Activated CD4-positive, alpha-beta T cell treated with anti-CD3 and anti-CD28 coated beads for 36 hours (primary cell): ENCODE measurements at regions not wholly inside any gene's neighbourhood (a gene's known extent, or its start where the extent isn't known, plus 50 kb on each side); places are given as distances from the start of the nearest gene placed in this dataset.

Experiments used
- ATAC-seq: fragments of 200-7000 bp; cut with Tn5 transposase; one replicate; pipeline ENCODE4 v1.10.0; 2021; ENCODE audit warnings: mild to moderate bottlenecking, moderate library complexity
- CTCF ChIA-PET: fragments of 350-600 bp; sonication (Branson Sonifier 250); formaldehyde crosslinking; loops from one replicate; lab custom pipeline; 2021; ENCODE audit warnings: antibody characterized with exemption; lab: Charles Lee
- POLR2A ChIA-PET: fragments of 350-600 bp; sonication (Branson Sonifier 250); formaldehyde crosslinking; loops from one replicate; lab custom pipeline; 2021; ENCODE audit warnings: antibody characterized with exemption, inconsistent platforms; lab: Charles Lee
- DNase-seq: peaks from one replicate; pipeline ENCODE4 v3.0.0-alpha.2; 2020
- H3K27ac Mint-ChIP-seq: one replicate; pipeline ENCODE4 v1.8.0; 2021; ENCODE audit warnings: mixed read lengths
- H3K27me3 Mint-ChIP-seq: one replicate; pipeline ENCODE4 v1.8.0; 2021; ENCODE audit warnings: mixed read lengths
- H3K36me3 Mint-ChIP-seq: one replicate; pipeline ENCODE4 v1.8.0; 2021; ENCODE audit warnings: low read depth, mixed read lengths
- H3K4me1 Mint-ChIP-seq: one replicate; pipeline ENCODE4 v1.8.0; 2021; ENCODE audit warnings: mixed read lengths
- H3K4me3 Mint-ChIP-seq: one replicate; pipeline ENCODE4 v1.8.0; 2021; ENCODE audit warnings: mild to moderate bottlenecking, moderate library complexity, mixed read lengths
- H3K9me3 Mint-ChIP-seq: one replicate; pipeline ENCODE4 v1.8.0; 2021; ENCODE audit warnings: low read depth, mixed read lengths
- intact Hi-C, 2 experiments: fragments of 100-400 bp; cut with DNase I in 1 of 2; cut with micrococcal nuclease in 1 of 2; formaldehyde crosslinking; loops; one replicate each; pipeline versions ENCODE4 v1.14.2 to v1.15.1; 2022 to 2024; cut with DNase I, micrococcal nuclease

DNA sequence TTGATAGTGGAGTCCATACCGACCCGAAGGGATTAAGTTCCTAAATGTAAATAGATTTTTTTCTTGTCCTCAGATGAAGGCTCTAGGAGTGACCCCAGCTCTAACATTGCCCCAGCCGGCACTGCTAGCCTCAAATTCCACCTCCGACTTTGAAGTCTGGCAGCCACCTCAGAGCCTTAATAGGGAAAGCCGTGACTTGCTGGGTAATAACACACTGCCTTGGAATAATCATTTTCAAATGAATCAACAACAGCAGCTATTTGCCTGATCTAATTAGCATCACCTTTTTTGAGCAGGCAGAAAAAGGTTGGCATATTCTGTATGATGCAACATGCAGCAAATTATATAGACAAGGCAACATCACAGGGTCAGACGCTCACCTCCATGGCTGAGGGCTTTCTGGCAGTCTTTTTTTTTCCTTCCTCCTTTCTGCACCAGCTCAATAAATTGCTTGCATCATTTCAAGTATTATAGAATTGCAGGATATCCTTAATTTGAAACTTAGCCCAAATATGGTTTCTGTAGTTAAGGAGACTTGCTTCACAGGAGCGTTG is 276.5 kb upstream of the ATP5MC3 start:
- no peaks in the 10 kb centered on the region for H3K4me1 Mint-ChIP-seq
- H3K27ac Mint-ChIP-seq, result no peak overlapping the region
- no peaks in the 10 kb centered on the region for H3K27me3 Mint-ChIP-seq
- DNase-seq, result no peak
- intact Hi-C loops, result no loop called here
- no peak overlapping the region for H3K4me3 Mint-ChIP-seq
- H3K9me3 Mint-ChIP-seq, result peaks cover 6% of the 10 kb centered on the region
- H3K36me3 Mint-ChIP-seq, result no peaks in the 10 kb centered on the region
- CTCF ChIA-PET, result no interaction called here
- POLR2A ChIA-PET, result no interaction called here
- no peak for ATAC-seq

DNA sequence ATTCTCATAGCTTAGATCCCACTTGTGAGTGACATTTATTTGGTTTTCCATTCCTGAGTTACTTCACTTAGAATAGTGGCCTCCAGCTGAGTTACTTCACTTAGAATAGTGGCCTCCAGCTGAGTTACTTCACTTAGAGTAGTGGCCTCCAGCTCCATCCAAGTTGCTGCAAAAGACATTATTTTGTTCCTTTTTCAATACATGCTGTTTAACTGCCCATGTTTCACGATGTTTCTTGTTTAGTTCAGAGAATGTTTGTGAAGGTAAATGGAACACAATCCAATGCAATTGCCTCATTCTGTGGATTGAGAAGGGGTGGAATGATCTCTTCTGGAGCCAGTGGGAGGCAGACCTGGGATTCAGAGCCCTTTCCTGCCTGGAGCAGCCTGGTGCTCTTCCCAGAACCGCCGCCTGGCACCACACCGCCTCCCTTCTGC is 273.5 kb upstream of the ATP5MC3 start:
- intact Hi-C loops, result no loop called here
- Mint-ChIP-seq H3K9me3 (peaks cover 2% of the 10 kb centered on the region), H3K27ac (no peak overlapping the region), H3K4me3 (no peak overlapping the region), H3K4me1 (no peaks in the 10 kb centered on the region), H3K27me3 (no peaks in the 10 kb centered on the region), H3K36me3 (no peaks in the 10 kb centered on the region)
- ChIA-PET POLR2A (no interaction called here), CTCF (no interaction called here)
- no peak for ATAC-seq
- no peak for DNase-seq

DNA sequence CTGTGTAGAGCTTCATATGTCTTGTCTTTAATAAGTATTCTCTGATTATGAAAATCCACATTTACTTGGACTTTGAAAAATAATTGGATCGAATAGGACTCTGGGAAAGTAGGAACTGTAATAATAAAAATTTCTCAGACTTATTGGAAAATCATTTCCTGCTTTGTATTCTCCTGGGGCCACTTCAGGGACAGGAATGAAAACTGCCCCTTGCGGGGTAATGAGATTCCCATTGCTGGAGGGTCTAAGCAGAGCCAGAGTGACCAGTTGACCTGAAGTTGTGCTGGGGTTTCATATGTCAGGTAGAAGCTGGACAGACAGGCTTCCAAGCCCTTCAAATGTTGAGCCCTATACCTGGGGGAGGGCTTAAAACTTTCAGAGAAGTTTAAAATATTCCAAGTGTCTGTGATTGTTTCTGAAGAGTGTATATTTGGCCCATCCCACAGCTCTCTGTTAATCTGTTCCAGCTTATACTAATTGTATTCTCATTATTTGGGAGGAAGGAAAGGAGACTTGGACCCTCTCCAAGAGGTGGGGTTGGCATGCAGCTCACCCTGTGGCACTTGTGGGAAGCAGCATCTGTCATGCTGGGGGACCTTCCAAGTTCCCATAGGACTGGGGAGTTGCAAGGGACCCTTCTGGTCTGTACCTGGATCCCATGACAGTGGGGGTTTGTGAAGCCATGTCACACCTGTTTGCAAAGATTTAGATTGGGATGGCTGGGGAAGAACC is 268.7 kb upstream of the ATP5MC3 start:
- ChIA-PET POLR2A (no interaction called here), CTCF (interaction anchor here (0.7 kb wide), 1 partner anchor 1284 kb away, joined by 3 read pairs; no protein-coding TSS in a partner anchor)
- peaks cover 7% of the 10 kb centered on the region for H3K27me3 Mint-ChIP-seq
- no peak overlapping the region for H3K4me3 Mint-ChIP-seq
- H3K27ac Mint-ChIP-seq, result no peak overlapping the region
- ATAC-seq (no peak), DNase-seq (no peak)
- no peaks in the 10 kb centered on the region for H3K4me1 Mint-ChIP-seq
- H3K9me3 Mint-ChIP-seq, result no peaks in the 10 kb centered on the region
- intact Hi-C loops, result no loop called here
- no peaks in the 10 kb centered on the region for H3K36me3 Mint-ChIP-seq

GRCh38 chr2:175449616-175450015 is 268.1 kb upstream of the ATP5MC3 start:
- no peak overlapping the region for H3K27ac Mint-ChIP-seq
- H3K4me3 Mint-ChIP-seq, result no peak overlapping the region
- DNase-seq (no peak), ATAC-seq (no peak)
- no peaks in the 10 kb centered on the region for H3K36me3 Mint-ChIP-seq
- no peaks in the 10 kb centered on the region for H3K9me3 Mint-ChIP-seq
- intact Hi-C loops, result no loop called here
- ChIA-PET POLR2A (no interaction called here), CTCF (interaction anchor here (0.7 kb wide), 1 partner anchor 1285 kb away, joined by 3 read pairs; no protein-coding TSS in a partner anchor)
- no peaks in the 10 kb centered on the region for H3K4me1 Mint-ChIP-seq
- peaks cover 7% of the 10 kb centered on the region for H3K27me3 Mint-ChIP-seq

GRCh38 chr2:175446201-175446600 is 264.7 kb upstream of the ATP5MC3 start:
- H3K36me3 Mint-ChIP-seq, result no peaks in the 10 kb centered on the region
- no peak overlapping the region for H3K4me3 Mint-ChIP-seq
- ChIA-PET POLR2A (no interaction called here), CTCF (no interaction called here)
- intact Hi-C loops, result no loop called here
- H3K4me1 Mint-ChIP-seq, result no peaks in the 10 kb centered on the region
- ATAC-seq (no peak), DNase-seq (no peak)
- H3K27ac Mint-ChIP-seq, result no peak overlapping the region
- H3K27me3 Mint-ChIP-seq, result peaks cover 12% of the 10 kb centered on the region
- H3K9me3 Mint-ChIP-seq, result no peaks in the 10 kb centered on the region

GRCh38 chr2:175445281-175445680 is 263.8 kb upstream of the ATP5MC3 start:
- Mint-ChIP-seq H3K9me3 (no peaks in the 10 kb centered on the region), H3K27me3 (peaks cover 12% of the 10 kb centered on the region), H3K4me3 (no peak overlapping the region), H3K27ac (no peak overlapping the region), H3K36me3 (no peaks in the 10 kb centered on the region), H3K4me1 (no peaks in the 10 kb centered on the region)
- ChIA-PET CTCF (no interaction called here), POLR2A (no interaction called here)
- intact Hi-C loops, result no loop called here
- ATAC-seq (no peak), DNase-seq (no peak)

- DNase-seq (no peak), ATAC-seq (no peak)
- Mint-ChIP-seq H3K27me3 (peaks cover 13% of the 10 kb centered on the region), H3K9me3 (no peaks in the 10 kb centered on the region), H3K36me3 (no peaks in the 10 kb centered on the region), H3K4me3 (no peak overlapping the region), H3K27ac (no peak overlapping the region), H3K4me1 (no peaks in the 10 kb centered on the region)
- ChIA-PET POLR2A (no interaction called here), CTCF (no interaction called here)
- intact Hi-C loops, result no loop called here
Observed at GRCh38 chr2:175442441-175442840, 260.9 kb upstream of the ATP5MC3 start.

DNA sequence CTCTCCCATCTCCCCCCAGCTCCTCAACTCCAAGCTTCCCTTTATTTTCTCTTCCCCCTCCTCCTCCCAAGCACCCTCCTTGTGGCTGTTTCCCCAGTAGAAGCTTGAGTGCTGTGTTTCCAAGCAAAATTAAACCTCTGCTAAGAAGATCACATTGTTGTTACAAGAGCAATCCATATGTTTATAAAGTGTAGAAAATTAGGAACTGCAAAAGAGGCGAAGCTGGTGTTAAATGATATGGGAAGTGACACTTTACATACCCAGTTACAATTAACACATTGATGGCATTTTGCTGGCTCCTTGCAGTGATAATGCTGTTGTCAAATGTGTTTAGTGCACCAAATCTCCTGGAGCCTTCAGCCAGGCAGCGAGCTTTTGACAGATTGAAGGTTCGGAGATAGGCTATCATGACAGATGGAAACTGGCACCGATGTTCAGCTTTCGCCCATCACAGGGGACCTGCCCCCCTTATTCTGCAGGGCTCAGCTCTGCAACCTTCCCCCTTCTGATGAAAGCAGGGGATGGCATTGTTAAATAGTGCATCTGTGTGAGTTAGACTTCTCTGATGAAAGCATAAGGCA is 259.8 kb upstream of the ATP5MC3 start:
- POLR2A ChIA-PET, result no interaction called here
- no peaks in the 10 kb centered on the region for H3K9me3 Mint-ChIP-seq
- H3K27ac Mint-ChIP-seq, result no peak overlapping the region
- DNase-seq (no peak), ATAC-seq (no peak)
- intact Hi-C loops, result no loop called here
- H3K4me3 Mint-ChIP-seq, result no peak overlapping the region
- H3K27me3 Mint-ChIP-seq, result peaks cover 9% of the 10 kb centered on the region
- no peaks in the 10 kb centered on the region for H3K36me3 Mint-ChIP-seq
- no peaks in the 10 kb centered on the region for H3K4me1 Mint-ChIP-seq
- CTCF ChIA-PET, result no interaction called here

DNA sequence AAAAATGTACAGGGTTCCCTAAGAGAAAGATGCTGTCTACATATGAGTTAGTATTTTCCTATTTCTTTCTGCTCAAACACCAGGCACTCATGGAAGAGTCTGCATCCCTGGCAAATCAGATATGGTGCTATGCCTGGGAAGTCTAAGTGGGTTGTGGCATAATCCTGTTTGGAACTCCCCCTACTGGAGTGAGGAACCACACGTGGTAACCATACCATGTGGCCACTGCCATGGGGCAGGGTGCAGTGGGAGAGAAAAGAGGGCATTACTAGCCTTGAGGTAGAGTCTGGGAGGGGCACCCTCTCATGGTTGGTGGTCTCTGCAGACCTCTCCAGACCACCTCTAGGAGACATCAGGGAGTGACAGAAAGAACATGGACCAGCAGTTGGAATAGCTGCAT is 257.9 kb upstream of the ATP5MC3 start:
- Mint-ChIP-seq H3K27ac (no peak overlapping the region), H3K27me3 (peaks cover 9% of the 10 kb centered on the region), H3K9me3 (no peaks in the 10 kb centered on the region), H3K4me3 (no peak overlapping the region), H3K36me3 (no peaks in the 10 kb centered on the region), H3K4me1 (no peaks in the 10 kb centered on the region)
- ATAC-seq (no peak), DNase-seq (no peak)
- ChIA-PET POLR2A (no interaction called here), CTCF (no interaction called here)
- intact Hi-C loops, result no loop called here

DNA sequence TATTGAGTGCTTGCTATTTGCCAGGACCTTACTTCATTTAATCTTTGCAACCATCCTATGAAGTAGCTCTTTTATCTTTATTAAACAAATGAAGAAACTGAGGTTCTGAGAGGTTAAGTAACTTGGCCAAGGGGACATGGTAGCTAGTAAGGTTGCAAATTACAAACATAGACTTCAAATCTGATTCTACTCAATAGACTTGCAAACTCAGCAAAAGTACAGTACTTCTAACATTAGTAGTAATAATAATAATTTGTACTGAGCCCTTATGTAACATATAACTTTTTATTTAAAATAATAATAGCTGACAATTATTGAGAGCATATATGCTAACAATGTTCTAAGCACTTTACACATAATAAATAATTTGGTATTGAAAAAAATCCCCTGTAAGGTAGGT is 255.7 kb upstream of the ATP5MC3 start:
- DNase-seq, result no peak
- no peaks in the 10 kb centered on the region for H3K4me1 Mint-ChIP-seq
- intact Hi-C loops, result no loop called here
- CTCF ChIA-PET, result no interaction called here
- H3K27me3 Mint-ChIP-seq, result peaks cover 4% of the 10 kb centered on the region
- no peaks in the 10 kb centered on the region for H3K36me3 Mint-ChIP-seq
- POLR2A ChIA-PET, result interaction anchor here (0.7 kb wide), 1 partner anchor 82 kb away, joined by 3 read pairs; no protein-coding TSS in a partner anchor
- H3K9me3 Mint-ChIP-seq, result no peaks in the 10 kb centered on the region
- H3K27ac Mint-ChIP-seq, result no peak overlapping the region
- H3K4me3 Mint-ChIP-seq, result no peak overlapping the region
- ATAC-seq, result no peak

DNA sequence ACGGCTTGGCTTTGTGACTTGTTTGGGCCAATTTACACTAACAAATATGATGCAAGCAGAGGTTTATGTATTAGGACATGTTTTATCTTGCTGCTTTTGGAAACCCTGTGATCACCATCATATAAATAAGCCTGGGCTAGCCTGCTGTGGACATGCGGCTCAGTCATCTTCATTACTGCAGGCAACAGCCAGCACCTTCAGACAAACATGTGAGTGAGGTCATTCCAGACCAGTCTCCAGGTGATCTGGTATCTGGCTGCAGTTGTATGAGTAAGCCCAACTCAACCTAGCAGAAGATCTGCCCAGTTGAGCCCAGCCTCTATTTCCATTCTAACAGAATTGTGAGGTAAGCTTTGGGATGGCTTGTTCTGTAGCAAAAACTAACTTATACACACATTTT is 254.6 kb upstream of the ATP5MC3 start:
- CTCF ChIA-PET, result interaction anchor here (0.6 kb wide), 1 partner anchor 39 kb away, joined by 4 read pairs; no protein-coding TSS in a partner anchor
- DNase-seq (no peak), ATAC-seq (no peak)
- no peak overlapping the region for H3K4me3 Mint-ChIP-seq
- no peaks in the 10 kb centered on the region for H3K36me3 Mint-ChIP-seq
- no peaks in the 10 kb centered on the region for H3K9me3 Mint-ChIP-seq
- peaks cover 5% of the 10 kb centered on the region for H3K27me3 Mint-ChIP-seq
- H3K27ac Mint-ChIP-seq, result no peak overlapping the region
- POLR2A ChIA-PET, result no interaction called here
- H3K4me1 Mint-ChIP-seq, result no peaks in the 10 kb centered on the region
- intact Hi-C loops, result no loop called here

GRCh38 chr2:175435012-175435411 is 253.5 kb upstream of the ATP5MC3 start:
- Mint-ChIP-seq H3K27ac (no peak overlapping the region), H3K9me3 (no peaks in the 10 kb centered on the region), H3K4me1 (no peaks in the 10 kb centered on the region), H3K36me3 (no peaks in the 10 kb centered on the region), H3K4me3 (no peak overlapping the region), H3K27me3 (peaks cover 5% of the 10 kb centered on the region)
- ChIA-PET CTCF (no interaction called here), POLR2A (no interaction called here)
- ATAC-seq (no peak), DNase-seq (no peak)
- intact Hi-C loops, result no loop called here
